Thoracic aorta (tissue), 2 donors: ENCODE measurements at regions not wholly inside any gene's neighbourhood (a gene's known extent, or its start where the extent isn't known, plus 50 kb on each side); places are given as distances from the start of the nearest gene placed in this dataset.

Experiments
- ATAC-seq: fragments of 150-250 bp; one replicate; pipeline ENCODE4 v1.8.0; 2017; ENCODE audit warnings: low read depth; ENCODE audit not compliant: insufficient number of reproducible peaks, low FRiP score
- DNase-seq: peaks from one replicate; pipeline ENCODE4 v3.0.0-alpha.2; 2020; ENCODE audit warnings: low spot score
- H3K27ac ChIP-seq, 2 donors: fragments of 200-600 bp; sonication (generic); 1 replicate in 1 of 2; 2 replicates in 1 of 2; pipeline ENCODE4 v1.5.1; 2016; ENCODE audit warnings: mild to moderate bottlenecking in 2 of 2, moderate library complexity in 2 of 2
- H3K27me3 ChIP-seq: fragments of 200-600 bp; sonication (generic); replicated peaks from 2 replicates; pipeline ENCODE4 v1.6.0; 2016; ENCODE audit warnings: mild to moderate bottlenecking; ENCODE audit not compliant: insufficient read depth
- H3K36me3 ChIP-seq: fragments of 200-600 bp; sonication (generic); one replicate; pipeline ENCODE4 v1.5.1; 2016
- H3K4me1 ChIP-seq, 2 donors: fragments of 200-600 bp; sonication (generic); 1 replicate in 1 of 2; 2 replicates in 1 of 2; pipeline versions ENCODE4 v1.5.1 to v1.6.0; 2016; ENCODE audit warnings: low read depth in 2 of 2, mild to moderate bottlenecking in 1 of 2; ENCODE audit not compliant: control insufficient read depth in 1 of 2
- H3K4me3 ChIP-seq: fragments of 200-600 bp; sonication (generic); 2 replicates; pipeline ENCODE4 v1.5.1; 2016; ENCODE audit warnings: mild to moderate bottlenecking
- H3K9me3 ChIP-seq: fragments of 200-600 bp; sonication (generic); 2 replicates; pipeline ENCODE4 v1.5.1; 2016
- TF ChIP-seq, protein P1 (sequence below): fragments of 200-600 bp; sonication (generic); IDR thresholded peaks from one replicate; pipeline ENCODE4 v1.5.1; 2019; ENCODE audit warnings: antibody characterized with exemption

DNA sequence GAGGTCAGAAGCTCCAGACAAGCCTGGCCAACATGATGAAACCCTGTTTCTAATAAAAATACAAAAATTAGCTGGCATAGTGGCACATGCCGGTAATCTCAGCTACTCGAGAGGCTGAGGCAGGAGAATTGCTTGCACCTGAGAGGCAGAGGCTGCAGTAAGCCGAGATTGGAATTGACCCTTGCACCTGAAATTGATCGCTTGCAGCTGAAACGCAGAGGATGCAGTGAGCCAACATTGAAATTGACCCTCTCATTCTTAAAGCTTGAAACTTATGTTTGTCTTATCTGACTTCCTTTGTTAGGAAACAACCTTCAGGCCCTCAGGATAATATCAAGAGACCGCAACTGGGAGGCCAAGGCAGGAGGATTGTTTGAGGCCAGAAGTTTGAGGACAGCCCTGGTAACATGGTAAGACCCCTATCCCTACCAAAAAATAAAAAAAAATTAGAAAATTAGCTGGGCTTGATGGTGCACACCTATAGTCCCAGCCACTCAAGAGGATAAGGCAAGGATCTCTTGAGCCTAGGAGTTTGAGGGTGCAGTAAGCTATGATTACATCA lies 376.6 kb upstream of the XYLT1 start:
- DNase-seq (no peak), ATAC-seq (no peak)
- Histone ChIP-seq H3K4me1 (no peaks in the 10 kb centered on the region), H3K27me3 (no peaks in the 10 kb centered on the region), H3K36me3 (no peaks in the 10 kb centered on the region), H3K27ac (no peak overlapping the region), H3K9me3 (no peaks in the 10 kb centered on the region), H3K4me3 (no peak overlapping the region)
- TF ChIP-seq, protein P1, sequence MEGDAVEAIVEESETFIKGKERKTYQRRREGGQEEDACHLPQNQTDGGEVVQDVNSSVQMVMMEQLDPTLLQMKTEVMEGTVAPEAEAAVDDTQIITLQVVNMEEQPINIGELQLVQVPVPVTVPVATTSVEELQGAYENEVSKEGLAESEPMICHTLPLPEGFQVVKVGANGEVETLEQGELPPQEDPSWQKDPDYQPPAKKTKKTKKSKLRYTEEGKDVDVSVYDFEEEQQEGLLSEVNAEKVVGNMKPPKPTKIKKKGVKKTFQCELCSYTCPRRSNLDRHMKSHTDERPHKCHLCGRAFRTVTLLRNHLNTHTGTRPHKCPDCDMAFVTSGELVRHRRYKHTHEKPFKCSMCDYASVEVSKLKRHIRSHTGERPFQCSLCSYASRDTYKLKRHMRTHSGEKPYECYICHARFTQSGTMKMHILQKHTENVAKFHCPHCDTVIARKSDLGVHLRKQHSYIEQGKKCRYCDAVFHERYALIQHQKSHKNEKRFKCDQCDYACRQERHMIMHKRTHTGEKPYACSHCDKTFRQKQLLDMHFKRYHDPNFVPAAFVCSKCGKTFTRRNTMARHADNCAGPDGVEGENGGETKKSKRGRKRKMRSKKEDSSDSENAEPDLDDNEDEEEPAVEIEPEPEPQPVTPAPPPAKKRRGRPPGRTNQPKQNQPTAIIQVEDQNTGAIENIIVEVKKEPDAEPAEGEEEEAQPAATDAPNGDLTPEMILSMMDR, result no peak

DNA sequence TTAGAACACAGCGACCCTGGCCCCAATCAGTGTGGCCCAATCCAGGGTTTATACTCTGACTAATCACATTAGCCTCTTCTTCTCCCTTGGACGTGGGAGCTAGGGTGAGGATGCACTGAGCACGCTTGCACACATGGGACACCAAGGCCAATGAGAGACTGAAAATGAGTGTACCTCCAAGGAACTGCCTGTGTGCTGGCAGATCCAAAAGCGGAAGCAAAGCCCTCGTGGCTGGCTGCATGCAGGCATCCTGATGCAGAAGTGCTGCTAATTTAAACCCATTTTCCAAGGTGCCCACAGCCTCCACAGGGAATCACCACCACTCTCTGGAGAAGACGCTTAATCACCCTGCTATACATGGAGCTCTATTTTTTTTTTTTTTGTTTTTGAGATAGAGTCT lies 375.3 kb upstream of the XYLT1 start:
- Histone ChIP-seq H3K4me3 (no peak overlapping the region), H3K4me1 (no peaks in the 10 kb centered on the region), H3K27me3 (no peaks in the 10 kb centered on the region), H3K9me3 (no peaks in the 10 kb centered on the region), H3K27ac (no peak overlapping the region), H3K36me3 (no peaks in the 10 kb centered on the region)
- ATAC-seq, result no peak
- TF ChIP-seq, protein P1, result no peak
- no peak for DNase-seq

DNA sequence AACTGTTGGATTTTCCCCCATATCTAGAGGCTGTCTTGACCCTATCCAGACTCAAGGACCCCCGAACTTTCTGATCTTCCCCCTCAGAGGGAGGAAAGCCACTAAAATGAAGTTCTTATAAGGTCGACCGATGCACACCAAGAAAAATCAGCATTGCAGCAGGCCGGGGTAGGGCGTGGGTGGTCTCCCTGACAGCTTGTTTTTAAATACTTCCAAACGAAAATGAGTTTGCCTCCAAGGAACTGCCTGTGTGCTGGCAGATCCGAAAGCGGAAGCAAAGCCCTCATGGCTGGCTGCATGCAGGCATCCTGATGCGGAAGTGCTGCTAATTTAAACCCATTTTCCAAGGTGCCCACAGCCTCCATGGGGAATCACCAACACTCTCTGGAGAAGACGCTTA lies 374.3 kb upstream of the XYLT1 start:
- ATAC-seq (no peak), DNase-seq (no peak)
- H3K9me3 ChIP-seq, result no peaks in the 10 kb centered on the region
- H3K27me3 ChIP-seq, result no peaks in the 10 kb centered on the region
- no peak overlapping the region for H3K4me3 ChIP-seq
- no peaks in the 10 kb centered on the region for H3K36me3 ChIP-seq
- TF ChIP-seq, protein P1, result no peak
- no peak overlapping the region for H3K27ac ChIP-seq
- no peaks in the 10 kb centered on the region for H3K4me1 ChIP-seq

DNA sequence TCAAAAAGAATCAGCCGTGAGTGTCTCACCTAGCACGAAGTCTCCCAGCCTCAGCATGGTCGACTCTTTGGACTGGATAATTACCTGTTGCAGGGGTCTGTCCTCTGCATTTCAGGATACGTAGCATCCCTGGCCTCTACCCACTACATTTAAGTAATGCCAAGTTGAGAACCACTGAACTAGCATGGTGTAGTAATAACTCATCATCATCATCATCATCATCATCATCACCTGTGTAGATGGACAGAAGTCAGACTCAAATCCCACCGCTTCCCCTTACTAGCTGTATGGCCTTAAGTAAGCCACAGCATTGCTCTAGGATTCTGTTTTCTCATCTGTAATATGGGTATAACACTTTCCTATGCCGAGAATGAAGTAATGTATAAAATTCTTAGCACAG lies 373.1 kb upstream of the XYLT1 start:
- no peak overlapping the region for H3K27ac ChIP-seq
- H3K27me3 ChIP-seq, result no peaks in the 10 kb centered on the region
- no peak for ATAC-seq
- DNase-seq, result no peak
- no peaks in the 10 kb centered on the region for H3K9me3 ChIP-seq
- H3K4me3 ChIP-seq, result no peak overlapping the region
- no peaks in the 10 kb centered on the region for H3K36me3 ChIP-seq
- H3K4me1 ChIP-seq, result no peaks in the 10 kb centered on the region
- TF ChIP-seq, protein P1, result no peak

DNA sequence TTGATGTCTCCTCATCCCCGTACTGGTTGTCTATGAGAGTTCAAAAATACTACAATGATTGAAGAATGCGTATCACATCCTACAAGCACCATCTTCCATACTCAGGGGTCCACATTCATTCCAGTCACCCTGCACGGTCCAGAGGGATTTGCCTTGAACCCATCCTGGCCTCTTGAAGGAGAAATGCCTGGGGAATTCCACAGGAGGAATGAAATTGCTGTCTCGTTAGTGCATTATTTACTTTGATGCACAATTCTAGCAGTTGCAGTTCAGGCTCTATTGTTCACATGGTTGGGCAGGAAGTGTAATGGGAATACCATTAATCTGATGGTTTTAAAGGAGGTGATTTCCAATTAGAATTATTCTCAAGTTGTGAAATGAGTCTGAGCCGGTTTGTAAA lies 369.1 kb upstream of the XYLT1 start:
- DNase-seq (no peak), ATAC-seq (no peak)
- TF ChIP-seq, protein P1, result no peak
- Histone ChIP-seq H3K27ac (no peak overlapping the region), H3K9me3 (no peaks in the 10 kb centered on the region), H3K4me3 (no peak overlapping the region), H3K4me1 (no peaks in the 10 kb centered on the region), H3K36me3 (no peaks in the 10 kb centered on the region), H3K27me3 (no peaks in the 10 kb centered on the region)
